CD4-positive, alpha-beta T cell treated with Interleukin-17A for 1 hour (primary cell): ENCODE measurements at regions not wholly inside any gene's neighbourhood (a gene's known extent, or its start where the extent isn't known, plus 50 kb on each side); places are given as distances from the start of the nearest gene placed in this dataset.
"Not testable (repeated sequence)": the region's sequence is repeated elsewhere in the genome, so short reads cannot be mapped to it uniquely, and the experiment has no call there.

ENCODE experiments used
- DNase-seq: peaks from one replicate; pipeline ENCODE4 v3.0.0-alpha.2; 2020

DNA sequence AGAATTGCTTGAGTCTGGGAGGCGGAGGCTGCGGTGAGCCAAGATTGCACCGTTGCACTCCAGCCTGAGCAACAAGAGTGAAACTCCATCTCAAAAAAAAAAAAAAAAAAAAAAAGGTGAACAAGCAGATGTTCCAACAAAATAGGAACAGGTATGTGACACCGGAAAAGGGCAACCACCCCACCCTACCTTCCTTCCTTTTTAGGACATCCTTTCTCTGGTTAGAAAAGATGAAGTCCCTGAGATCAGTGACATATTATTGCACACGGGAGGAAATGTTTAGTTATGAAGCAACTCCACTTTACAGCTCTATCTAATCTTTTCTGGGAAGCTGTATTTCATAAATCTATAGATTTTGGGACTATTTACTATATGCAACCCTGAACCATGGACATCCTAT, 114.2 kb upstream of the MON1B start:
- no peak for DNase-seq

- no peak for DNase-seq
Measured at GRCh38 chr16:77077256-77077922, 113.6 kb upstream of the MON1B start.

- no peak for DNase-seq
Measured at GRCh38 chr16:77085981-77086380, 105.0 kb upstream of the MON1B start.

DNA sequence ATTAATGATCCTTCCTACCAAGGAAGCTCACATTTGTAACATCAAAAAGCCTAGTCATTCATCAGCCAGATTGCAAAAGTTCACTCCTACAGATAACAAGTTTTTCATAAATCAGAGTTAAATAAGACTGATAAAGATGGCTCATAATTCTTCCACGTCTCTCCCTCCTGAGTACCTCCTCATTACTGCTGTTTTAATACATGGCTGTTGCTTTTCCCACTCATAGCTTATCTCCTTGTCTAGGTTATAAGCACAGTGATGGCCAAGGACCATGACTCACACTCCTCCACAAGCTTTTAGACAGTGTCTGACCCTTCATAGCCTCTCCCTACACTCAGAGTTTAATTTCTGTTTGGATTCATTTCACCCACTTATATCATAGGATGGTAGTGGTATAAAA, 100.9 kb upstream of the MON1B start:
- DNase-seq: no peak

- no peak for DNase-seq
Measured at GRCh38 chr16:77093309-77093708, 97.7 kb upstream of the MON1B start.

DNA sequence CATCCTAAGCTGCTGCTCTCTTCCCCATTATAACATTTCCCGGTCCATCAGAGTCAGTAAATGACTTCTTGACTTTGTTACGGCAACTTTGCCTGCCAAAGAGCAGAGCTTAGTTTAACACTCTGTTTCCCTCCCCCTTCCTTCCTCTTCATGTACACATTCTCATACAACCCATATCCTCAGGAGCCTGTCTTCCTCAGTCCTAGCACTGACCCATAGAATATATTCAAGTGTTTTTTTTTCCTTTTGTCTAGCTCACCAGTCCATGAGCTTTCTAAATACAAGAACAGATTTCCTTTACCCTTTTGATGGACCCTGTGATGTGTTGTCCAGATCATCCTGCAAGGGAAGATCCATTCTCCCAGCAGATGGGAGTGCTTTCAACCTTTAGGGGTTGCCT, 97.0 kb upstream of the MON1B start:
- DNase-seq: no peak

- no peak for DNase-seq
Measured at GRCh38 chr16:77111056-77111565, 79.9 kb upstream of the MON1B start.

GRCh38 chr16:77112746-77113145, 78.2 kb upstream of the MON1B start:
- no peak for DNase-seq

DNA sequence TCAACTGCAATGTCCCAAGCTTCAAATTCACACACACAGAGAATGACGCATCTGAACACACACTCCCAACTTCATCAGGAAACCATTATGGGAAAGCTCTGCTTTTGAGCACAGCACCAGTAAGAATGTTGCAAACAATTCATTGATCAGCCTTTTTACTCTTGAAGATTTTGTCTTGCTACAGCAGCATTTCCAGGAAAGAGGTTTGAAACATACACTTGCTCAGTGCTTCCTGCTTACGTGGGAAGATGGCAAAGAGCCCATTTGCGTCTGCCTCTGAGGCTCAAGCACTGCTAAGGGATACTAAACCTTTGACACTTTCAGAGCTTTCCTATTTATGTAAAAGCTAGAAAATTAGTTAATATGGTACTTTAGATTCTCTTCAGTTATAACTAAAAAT, 77.2 kb upstream of the MON1B start:
- no peak for DNase-seq

DNA sequence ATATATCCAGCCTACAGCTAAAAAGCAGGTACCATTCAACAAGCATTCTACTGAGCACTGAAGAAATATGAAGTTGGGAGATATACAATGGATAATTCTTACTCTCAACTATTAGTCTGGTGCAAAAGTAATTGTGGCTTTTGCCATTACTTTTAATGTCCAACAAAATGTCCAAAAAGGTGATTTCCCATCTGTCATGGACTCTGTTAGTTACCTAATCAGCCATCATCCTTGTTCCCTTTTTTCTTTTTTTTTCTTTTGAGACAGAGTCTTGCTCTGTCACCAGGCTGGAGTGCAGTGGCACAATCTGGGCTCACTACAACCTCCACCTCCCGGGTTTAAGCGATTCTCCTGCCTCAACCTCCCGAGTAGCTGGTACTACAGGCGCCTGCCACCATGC, 76.6 kb upstream of the MON1B start:
- DNase-seq: not testable (repeated sequence)

GRCh38 chr16:77116856-77117255, 74.1 kb upstream of the MON1B start:
- DNase-seq: no peak

GRCh38 chr16:77117707-77118106, 73.3 kb upstream of the MON1B start:
- DNase-seq: no peak

DNA sequence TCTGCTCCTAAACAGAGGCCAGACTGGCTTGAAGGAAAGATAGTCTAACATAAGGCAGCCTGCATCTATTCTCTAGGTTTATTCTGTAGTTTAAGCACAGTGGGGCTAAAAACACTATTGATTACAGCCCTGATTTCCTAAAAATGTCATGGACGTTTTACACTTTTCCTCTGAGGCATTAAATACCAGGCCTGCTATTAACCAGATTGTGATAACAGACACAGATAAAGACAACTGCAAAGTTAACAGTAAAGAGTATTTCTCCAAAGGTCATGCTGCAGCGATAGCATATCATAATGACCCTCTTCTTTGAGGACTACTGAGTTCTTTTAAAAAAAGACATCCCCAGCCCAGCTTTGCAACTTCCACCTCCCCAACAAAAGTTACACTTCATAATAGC, 59.6 kb upstream of the MON1B start:
- no peak for DNase-seq

DNA sequence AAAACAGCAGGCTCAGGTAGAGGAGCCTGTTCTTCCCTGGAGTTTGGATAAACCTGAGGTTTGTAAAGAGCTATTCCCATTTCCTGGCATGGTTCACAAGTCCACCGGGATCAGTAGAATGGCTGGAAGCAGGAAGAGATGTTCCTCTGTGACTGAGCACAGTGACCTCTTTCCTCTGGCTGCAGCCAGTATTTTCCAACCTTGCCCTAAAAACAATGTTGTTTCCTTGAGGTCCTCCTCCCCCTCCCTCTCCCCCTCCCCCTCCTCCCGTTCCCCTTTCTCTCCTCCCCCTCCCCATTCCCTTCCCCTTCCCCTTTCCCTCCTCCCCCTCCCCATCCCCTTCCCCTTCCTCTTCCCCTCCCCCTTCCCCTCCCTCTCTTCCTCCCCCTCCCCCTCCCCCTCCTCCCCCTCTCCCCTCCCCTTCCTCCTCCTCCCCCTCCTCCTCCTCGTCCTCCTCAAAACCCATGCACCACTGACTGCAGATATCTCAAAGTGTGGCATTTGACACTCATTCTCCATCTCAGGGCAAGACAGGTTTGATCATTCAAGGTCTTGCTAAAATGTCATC, 58.9 kb upstream of the MON1B start:
- DNase-seq: no peak

GRCh38 chr16:77133706-77134105, 57.3 kb upstream of the MON1B start:
- no peak for DNase-seq

DNA sequence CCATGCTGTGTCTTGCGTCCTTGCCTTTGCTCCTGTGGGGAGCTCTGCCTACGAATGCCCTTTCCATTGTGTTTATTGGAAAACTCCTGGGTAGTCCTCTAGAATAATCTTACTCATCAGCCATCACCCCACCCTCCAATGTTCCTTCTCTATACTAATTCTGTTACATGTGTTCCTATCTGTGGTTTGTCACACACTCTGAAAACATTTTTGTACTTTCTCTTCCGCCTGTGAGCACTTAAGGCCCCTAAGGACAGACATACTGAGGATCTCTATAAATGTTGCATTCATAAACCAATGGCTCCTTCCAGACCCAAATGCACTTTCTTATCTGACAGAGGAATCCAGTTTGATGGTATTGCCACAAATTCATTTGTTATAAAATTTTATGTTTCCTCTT, 53.9 kb upstream of the MON1B start:
- DNase-seq: no peak
